IMR-90 (cell line): ENCODE measurements at regions not wholly inside any gene's neighbourhood (a gene's known extent, or its start where the extent isn't known, plus 50 kb on each side); places are given as distances from the start of the nearest gene placed in this dataset.

ENCODE experiments used
- ATAC-seq: fragments of 200-7000 bp; cut with Tn5 transposase; 2 replicates; pipeline ENCODE4 v1.9.1; 2020; ENCODE audit warnings: low read depth, mild to moderate bottlenecking, moderate library complexity
- BruUV-seq: library from RNA; stranded (reverse); fragments of 400-500 nt; replicated peaks from 2 replicates; lab custom pipeline; 2021; lab: Mats Ljungman, UMichigan
- CTCF ChIA-PET: fragments of 300-600 bp; formaldehyde crosslinking; extraction: SDS; loops from one replicate; lab custom pipeline; 2021; ENCODE audit warnings: antibody characterized with exemption; lab: Yijun Ruan, JAX
- POLR2A ChIA-PET: fragments of 300-600 bp; sonication (Branson Sonifier 250); formaldehyde crosslinking; loops from one replicate; lab custom pipeline; 2022; ENCODE audit warnings: antibody characterized with exemption; ENCODE audit not compliant: unreplicated experiment; lab: Charles Lee
- DNase-seq: peaks from one replicate; pipeline ENCODE4 v3.0.0; 2013
- H2AFZ ChIP-seq: replicated peaks from 2 replicates; pipeline ENCODE3; 2013; ENCODE audit warnings: low read length, mild to moderate bottlenecking; ENCODE audit not compliant: poor library complexity
- H2AK5ac ChIP-seq: 2 replicates; pipeline ENCODE4 v1.6.1; 2013; ENCODE audit warnings: low read depth, low read length, inconsistent platforms
- H2AK9ac ChIP-seq: replicated peaks from 2 replicates; pipeline ENCODE3; 2013; ENCODE audit warnings: mild to moderate bottlenecking, low read depth, low read length, moderate library complexity; ENCODE audit not compliant: poor library complexity
- H2BK120ac ChIP-seq: 2 replicates; pipeline ENCODE4 v1.6.1; 2013; ENCODE audit warnings: low read depth, low read length, inconsistent platforms
- H2BK15ac ChIP-seq: 3 replicates; pipeline ENCODE4 v1.6.1; 2013; ENCODE audit warnings: low read depth, low read length, inconsistent platforms
- H2BK20ac ChIP-seq: 2 replicates; pipeline ENCODE4 v1.6.1; 2013; ENCODE audit warnings: low read depth, mild to moderate bottlenecking, inconsistent platforms, low read length, moderate library complexity
- H2BK5ac ChIP-seq: 2 replicates; pipeline ENCODE4 v1.6.1; 2013; ENCODE audit warnings: mild to moderate bottlenecking, low read depth, low read length, inconsistent platforms; ENCODE audit not compliant: poor library complexity, severe bottlenecking
- H3K14ac ChIP-seq: replicated peaks from 2 replicates; pipeline ENCODE4 v1.6.1; 2013; ENCODE audit warnings: low read depth, low read length, inconsistent platforms
- H3K18ac ChIP-seq: 2 replicates; pipeline ENCODE4 v1.6.1; 2013; ENCODE audit warnings: low read depth, low read length, control low read depth
- H3K23ac ChIP-seq: 2 replicates; pipeline ENCODE4 v1.6.1; 2013; ENCODE audit warnings: low read depth, low read length, inconsistent platforms
- H3K27ac ChIP-seq: 2 replicates; pipeline ENCODE4 v1.5.1; 2013; ENCODE audit warnings: mild to moderate bottlenecking, control low read depth, low read length; ENCODE audit not compliant: insufficient read depth
- H3K27me3 ChIP-seq: 2 replicates; pipeline ENCODE4 v1.6.1; 2013; ENCODE audit warnings: low read length; ENCODE audit not compliant: control insufficient read depth, insufficient read depth
- H3K36me3 ChIP-seq: 2 replicates; pipeline ENCODE4 v1.6.1; 2013; ENCODE audit warnings: low read length, mixed read lengths; ENCODE audit not compliant: control insufficient read depth, insufficient read depth
- H3K4ac ChIP-seq: 2 replicates; pipeline ENCODE4 v1.6.1; 2013; ENCODE audit warnings: low read depth, low read length, inconsistent platforms
- H3K4me1 ChIP-seq: 2 replicates; pipeline ENCODE4 v1.6.1; 2013; ENCODE audit warnings: low read length, mixed read lengths; ENCODE audit not compliant: control insufficient read depth, insufficient read depth
- H3K4me2 ChIP-seq: 2 replicates; pipeline ENCODE4 v1.6.1; 2013; ENCODE audit warnings: low read depth, mild to moderate bottlenecking, control low read depth, low read length, moderate library complexity
- H3K4me3 ChIP-seq: 2 replicates; pipeline ENCODE4 v1.5.1; 2013; ENCODE audit warnings: low read depth, mild to moderate bottlenecking, control low read depth, low read length, moderate library complexity; ENCODE audit not compliant: insufficient read depth
- H3K56ac ChIP-seq: 2 replicates; pipeline ENCODE4 v1.6.1; 2013; ENCODE audit warnings: low read length, inconsistent platforms; ENCODE audit not compliant: insufficient read depth; ENCODE audit errors: extremely low read depth
- H3K79me1 ChIP-seq, 2 experiments: 2 replicates each; pipeline ENCODE4 v1.6.1; 2013; ENCODE audit warnings: low read length in 2 of 2, inconsistent platforms in 1 of 2, low read depth in 1 of 2
- H3K9ac ChIP-seq: 2 replicates; pipeline ENCODE4 v1.6.1; 2013; ENCODE audit warnings: low read depth, low read length, control low read depth
- H3K9me1 ChIP-seq: 2 replicates; pipeline ENCODE4 v1.6.1; 2013; ENCODE audit warnings: low read length, inconsistent platforms; ENCODE audit not compliant: insufficient read depth
- H3K9me3 ChIP-seq: 2 replicates; pipeline ENCODE4 v1.6.1; 2013; ENCODE audit warnings: low read length; ENCODE audit not compliant: control insufficient read depth, insufficient read depth
- H4K20me1 ChIP-seq: 2 replicates; pipeline ENCODE4 v1.6.1; 2013; ENCODE audit warnings: low read length, inconsistent platforms; ENCODE audit not compliant: insufficient read depth
- H4K5ac ChIP-seq: 2 replicates; pipeline ENCODE4 v1.6.1; 2013; ENCODE audit warnings: mild to moderate bottlenecking, low read depth, low read length, control low read depth
- H4K8ac ChIP-seq, 2 experiments: 2 replicates each; pipeline ENCODE4 v1.6.1; 2013; ENCODE audit warnings: low read depth in 2 of 2, low read length in 2 of 2, control low read depth in 1 of 2, inconsistent platforms in 1 of 2
- H4K91ac ChIP-seq: 2 replicates; pipeline ENCODE4 v1.6.1; 2013; ENCODE audit warnings: low read depth, low read length, inconsistent platforms; ENCODE audit not compliant: insufficient read depth
- CHD1 ChIP-seq: IDR thresholded peaks from 2 replicates; pipeline ENCODE4 v1.6.1; 2012; ENCODE audit warnings: low read depth, low read length, improper control_type of control experiment
- ELK1 ChIP-seq: fragments of 150-350 bp; IDR thresholded peaks from 2 replicates; pipeline ENCODE4 v1.6.1; 2016; ENCODE audit warnings: low read depth, mild to moderate bottlenecking, low read length, moderate library complexity, borderline replicate concordance
- MAZ ChIP-seq: IDR thresholded peaks from 2 replicates; pipeline ENCODE4 v1.6.1; 2012; ENCODE audit warnings: low read depth, mild to moderate bottlenecking, low read length, improper control_type of control experiment, moderate library complexity, borderline replicate concordance
- RCOR1 ChIP-seq: IDR thresholded peaks from 2 replicates; pipeline ENCODE4 v1.6.1; 2012; ENCODE audit warnings: mild to moderate bottlenecking, low read length, improper control_type of control experiment; ENCODE audit not compliant: insufficient replicate concordance
- WGBS, 2 experiments: methylation state at CpG; one replicate each; pipeline versions ENCODE4 v1.1.5 to v1.1.7; 2013; ENCODE audit warnings: missing lambda C conversion rate in 2 of 2; ENCODE audit not compliant: insufficient read length in 1 of 2; ENCODE audit errors: extremely low coverage in 2 of 2; 5-methylcytosine and 5-hydroxymethylcytosine counted together
- dilution Hi-C: fragments of 300-500 bp; cut with HindIII; formaldehyde crosslinking; loops from one replicate; pipeline ENCODE4 v1.14.3; 2018; ENCODE audit warnings: low sequenced_read_pairs; ENCODE audit not compliant: unreplicated experiment
- in situ Hi-C: fragments of 300-500 bp; cut with MboI; formaldehyde crosslinking; loops from 3 replicates; pipeline ENCODE4 v1.14.3; 2019; ENCODE audit warnings: low sequenced_read_pairs, inconsistent platforms, mixed read lengths
- intact Hi-C: fragments of 100-400 bp; cut with micrococcal nuclease; formaldehyde crosslinking; loops from 2 replicates; pipeline ENCODE4 v1.10.0; 2022

- peaks cover 6% of the 10 kb centered on the region; the same call in 1 of the 2 replicates for H3K9me1 ChIP-seq
- H4K5ac ChIP-seq: peak overlapping the region; percentile 35; the same call in 1 of the 2 replicates
- no TSS peak for BruUV-seq
- in situ Hi-C loops: loop anchor here (25.0 kb wide), 1 partner anchor 751 kb away; no protein-coding TSS in a partner anchor
- no peaks in the 10 kb centered on the region for H3K36me3 ChIP-seq
- DNase-seq (no peak), ATAC-seq (no peak)
- H4K91ac ChIP-seq: no peak overlapping the region
- 50% methylated on average over 2 of the region's 5 CpGs; no CpG with 5 or more reads in 1 of the 2 experiments for WGBS, 2 experiments
- no peaks in the 10 kb centered on the region for H4K20me1 ChIP-seq
- intact Hi-C loops: no loop called here
- no peaks in the 10 kb centered on the region; a peak in 1 of 4 replicates for H3K79me1 ChIP-seq
- H3K9me3 ChIP-seq: peaks cover 4% of the 10 kb centered on the region; the same call in 1 of the 2 replicates
- H4K8ac ChIP-seq: no peak overlapping the region
- H2AK5ac ChIP-seq: peak overlapping the region; percentile 75; the same call in 1 of the 2 replicates
- no peak overlapping the region for H2AFZ ChIP-seq
- H3K14ac ChIP-seq: peak overlapping the region; percentile 61; the same call in 1 of the 2 replicates
- H3K4me2 ChIP-seq: no peak overlapping the region; the same call in 1 of the 2 replicates
- H2AK9ac ChIP-seq: no peak overlapping the region
- no peaks in the 10 kb centered on the region for H3K27me3 ChIP-seq
- H2BK5ac ChIP-seq: no peak overlapping the region
- peak overlapping the region; percentile 52; the same call in 1 of the 2 replicates for H2BK20ac ChIP-seq
- H3K56ac ChIP-seq: no peak overlapping the region
- CTCF ChIA-PET: interaction anchor here (1.9 kb wide), 1 partner anchor 10 kb away, joined by 5 read pairs; no protein-coding TSS in a partner anchor
- peak overlapping the region; percentile 24; the same call in 1 of the 2 replicates for H3K4ac ChIP-seq
- peaks cover 15% of the 10 kb centered on the region for H3K4me1 ChIP-seq
- TF ChIP-seq RCOR1 (no peak), CHD1 (no peak), MAZ (no peak), ELK1 (no peak)
- H3K18ac ChIP-seq: peak overlapping the region; percentile 75
- H3K27ac ChIP-seq: no peak overlapping the region
- peak overlapping the region; percentile 48; the same call in 1 of the 2 replicates for H3K23ac ChIP-seq
- H2BK15ac ChIP-seq: peak overlapping the region; percentile 31; the same call in 2 of the 3 replicates
- H2BK120ac ChIP-seq: peak overlapping the region; percentile 43
- POLR2A ChIA-PET: no interaction called here
- no peak overlapping the region for H3K4me3 ChIP-seq
- no peak overlapping the region for H3K9ac ChIP-seq
- dilution Hi-C loops: no loop called here
Measured at GRCh38 chr18:48485828-48486405, 52.9 kb upstream of the CTIF start.
